ENCODE measurements at regions not wholly inside any gene's neighbourhood (a gene's known extent, or its start where the extent isn't known, plus 50 kb on each side); places are given as distances from the start of the nearest gene placed in this dataset.

- Histone ChIP-seq H4K20me1 (ENCODE audit: insufficient read depth, low read length) (no peaks in the 10 kb centered on the region), H3K9me2 (replicated peaks; ENCODE audit: insufficient read depth, low read length) (no peaks in the 10 kb centered on the region), H3K4me3 (ENCODE audit: low read length) (no peak overlapping the region), H3K4me1 (ENCODE audit: low read length) (no peaks in the 10 kb centered on the region), H3K27ac (ENCODE audit: low read length) (no peak overlapping the region), H3F3A (ENCODE audit: insufficient read depth, low read length) (no peaks in the 10 kb centered on the region), H3K79me2 (ENCODE audit: low read length) (no peaks in the 10 kb centered on the region), H3K4me2 (ENCODE audit: low read depth, low read length) (no peak overlapping the region), H2AFZ (ENCODE audit: low read length) (no peak overlapping the region), H3K27me3 (replicated peaks; ENCODE audit: insufficient read depth, low read length) (no peaks in the 10 kb centered on the region), H3K9me3 (replicated peaks; ENCODE audit: insufficient read depth, low read length) (no peaks in the 10 kb centered on the region), H3K9ac (ENCODE audit: low read length) (no peak overlapping the region), H3K36me3 (replicated peaks; ENCODE audit: insufficient read depth, low read length) (no peaks in the 10 kb centered on the region)
- TF ChIP-seq EZH2 (optimal IDR thresholded peaks at IDR 0.05; ENCODE audit: low read depth, low read length) (no peak), EZH2phosphoT487 (IDR thresholded peaks at IDR 0.05; ENCODE audit: low read length) (no peak), CTCF (IDR thresholded peaks at IDR 0.05; ENCODE audit: low read length) (no peak)
- no peak for DNase-seq
Observed at GRCh38 chr9:12448246-12448645, 244.9 kb upstream of the TYRP1 start.

DNA sequence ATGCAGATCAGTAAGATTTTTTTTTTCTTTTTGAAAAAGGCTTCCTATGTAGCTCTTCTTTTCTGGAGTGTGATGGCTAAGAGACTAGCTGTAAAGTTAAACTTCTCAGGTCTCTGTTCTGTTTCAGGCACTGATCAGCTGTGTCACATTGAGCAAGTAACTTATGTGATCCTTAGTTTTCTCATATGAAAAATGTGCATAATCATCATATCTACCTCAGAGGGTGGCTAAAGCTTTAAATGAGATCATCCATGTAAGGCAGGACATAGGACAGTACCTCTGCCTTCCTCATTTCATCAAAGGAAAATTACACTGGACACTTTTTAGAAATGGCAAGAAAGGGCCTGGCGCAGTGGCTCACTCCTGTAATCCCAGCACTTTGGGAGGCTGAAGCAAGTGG is 235.9 kb upstream of the TYRP1 start:
- Histone ChIP-seq H3K36me3 (replicated peaks; ENCODE audit: insufficient read depth, low read length) (no peaks in the 10 kb centered on the region), H3F3A (ENCODE audit: insufficient read depth, low read length) (no peaks in the 10 kb centered on the region), H3K4me3 (ENCODE audit: low read length) (no peak overlapping the region), H2AFZ (ENCODE audit: low read length) (no peak overlapping the region), H4K20me1 (ENCODE audit: insufficient read depth, low read length) (no peaks in the 10 kb centered on the region), H3K9me3 (replicated peaks; ENCODE audit: insufficient read depth, low read length) (no peaks in the 10 kb centered on the region), H3K4me1 (ENCODE audit: low read length) (no peaks in the 10 kb centered on the region), H3K27me3 (replicated peaks; ENCODE audit: insufficient read depth, low read length) (no peaks in the 10 kb centered on the region), H3K79me2 (ENCODE audit: low read length) (no peaks in the 10 kb centered on the region), H3K9ac (ENCODE audit: low read length) (no peak overlapping the region), H3K4me2 (ENCODE audit: low read depth, low read length) (no peak overlapping the region), H3K27ac (ENCODE audit: low read length) (no peak overlapping the region), H3K9me2 (replicated peaks; ENCODE audit: insufficient read depth, low read length) (no peaks in the 10 kb centered on the region)
- TF ChIP-seq CTCF (IDR thresholded peaks at IDR 0.05; ENCODE audit: low read length) (no peak), EZH2phosphoT487 (IDR thresholded peaks at IDR 0.05; ENCODE audit: low read length) (no peak), EZH2 (optimal IDR thresholded peaks at IDR 0.05; ENCODE audit: low read depth, low read length) (no peak)
- DNase-seq = no peak

DNA sequence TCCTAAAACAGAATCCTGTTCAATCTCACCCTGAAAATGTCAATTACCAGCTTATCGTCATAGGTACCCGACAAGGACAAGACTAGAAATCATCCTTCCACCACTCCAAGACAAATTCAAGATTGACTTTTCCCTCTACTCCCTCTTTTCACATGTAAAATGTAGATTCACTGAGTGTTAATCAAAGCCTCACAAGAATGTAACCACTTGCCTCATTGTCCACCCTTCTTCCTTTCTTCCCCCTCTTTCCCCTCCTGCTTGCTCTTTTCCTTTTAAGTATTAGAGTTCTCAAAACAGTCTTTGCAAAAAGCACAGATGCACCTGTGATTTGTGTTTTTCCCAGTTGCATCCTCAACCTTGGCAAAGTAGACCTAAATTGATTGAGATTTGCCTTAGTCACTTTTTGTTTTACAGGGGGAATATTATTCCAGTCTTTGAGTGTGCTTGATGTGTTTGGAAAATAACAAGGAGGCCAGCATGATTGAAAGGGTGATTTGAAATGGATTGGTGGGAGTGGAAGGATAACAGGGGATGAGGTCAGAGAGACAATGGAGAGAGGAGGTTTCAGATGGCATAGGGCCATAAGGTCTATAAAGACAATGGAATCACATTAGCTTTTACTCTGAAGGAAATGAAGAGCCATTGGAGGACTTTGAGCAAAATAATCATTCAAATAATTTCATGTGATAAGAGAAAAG is 231.3 kb upstream of the TYRP1 start:
- TF ChIP-seq EZH2 (optimal IDR thresholded peaks at IDR 0.05; ENCODE audit: low read depth, low read length) (no peak), EZH2phosphoT487 (IDR thresholded peaks at IDR 0.05; ENCODE audit: low read length) (no peak), CTCF (IDR thresholded peaks at IDR 0.05; ENCODE audit: low read length) (no peak)
- Histone ChIP-seq H3K36me3 (replicated peaks; ENCODE audit: insufficient read depth, low read length) (no peaks in the 10 kb centered on the region), H3K79me2 (ENCODE audit: low read length) (no peaks in the 10 kb centered on the region)

More for the DNA sequence above, 231.3 kb upstream of the TYRP1 start:
- Histone ChIP-seq H3K4me3 (ENCODE audit: low read length) (no peak overlapping the region), H3K9ac (ENCODE audit: low read length) (no peak overlapping the region), H3K27ac (ENCODE audit: low read length) (no peak overlapping the region), H3K4me1 (ENCODE audit: low read length) (no peaks in the 10 kb centered on the region), H2AFZ (ENCODE audit: low read length) (no peak overlapping the region), H4K20me1 (ENCODE audit: insufficient read depth, low read length) (no peaks in the 10 kb centered on the region), H3K4me2 (ENCODE audit: low read depth, low read length) (no peak overlapping the region), H3F3A (ENCODE audit: insufficient read depth, low read length) (no peaks in the 10 kb centered on the region), H3K27me3 (replicated peaks; ENCODE audit: insufficient read depth, low read length) (no peaks in the 10 kb centered on the region), H3K9me3 (replicated peaks; ENCODE audit: insufficient read depth, low read length) (no peaks in the 10 kb centered on the region), H3K9me2 (replicated peaks; ENCODE audit: insufficient read depth, low read length) (no peaks in the 10 kb centered on the region)
- no peak for DNase-seq

Measured in MM.1S (cell line).